ENCODE measurements at regions not wholly inside any gene's neighbourhood (a gene's known extent, or its start where the extent isn't known, plus 50 kb on each side); places are given as distances from the start of the nearest gene placed in this dataset.

- TF ChIP-seq CTCF (IDR thresholded peaks at IDR 0.05) (no peak), POLR2A (IDR thresholded peaks at IDR 0.05) (no peak)
These were observed 155.0 kb downstream of the TEX29 start for GRCh38 chr13:111475488-111475887.
